ENCODE measurements at regions not wholly inside any gene's neighbourhood (a gene's known extent, or its start where the extent isn't known, plus 50 kb on each side); places are given as distances from the start of the nearest gene placed in this dataset.

DNA sequence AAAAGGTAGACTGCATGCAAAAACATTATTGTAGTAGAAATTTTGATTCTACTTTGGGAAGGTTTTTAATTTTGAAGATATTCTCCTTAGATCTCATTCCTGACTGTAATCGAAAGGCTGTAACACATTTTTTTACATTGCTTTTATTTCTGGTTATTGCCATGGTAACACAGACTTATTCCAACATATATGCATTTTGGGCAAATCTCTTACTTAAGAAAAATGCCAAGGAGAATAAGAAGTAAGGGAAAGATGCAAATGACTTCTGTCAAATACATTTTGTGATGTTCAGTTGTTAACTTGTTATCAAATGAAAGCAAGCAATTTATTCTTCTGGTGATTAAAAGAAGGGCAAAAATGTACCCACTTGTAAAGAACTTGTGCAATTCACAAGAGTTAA is 267.5 kb downstream of the AASDHPPT start:
- TF ChIP-seq, protein P1, sequence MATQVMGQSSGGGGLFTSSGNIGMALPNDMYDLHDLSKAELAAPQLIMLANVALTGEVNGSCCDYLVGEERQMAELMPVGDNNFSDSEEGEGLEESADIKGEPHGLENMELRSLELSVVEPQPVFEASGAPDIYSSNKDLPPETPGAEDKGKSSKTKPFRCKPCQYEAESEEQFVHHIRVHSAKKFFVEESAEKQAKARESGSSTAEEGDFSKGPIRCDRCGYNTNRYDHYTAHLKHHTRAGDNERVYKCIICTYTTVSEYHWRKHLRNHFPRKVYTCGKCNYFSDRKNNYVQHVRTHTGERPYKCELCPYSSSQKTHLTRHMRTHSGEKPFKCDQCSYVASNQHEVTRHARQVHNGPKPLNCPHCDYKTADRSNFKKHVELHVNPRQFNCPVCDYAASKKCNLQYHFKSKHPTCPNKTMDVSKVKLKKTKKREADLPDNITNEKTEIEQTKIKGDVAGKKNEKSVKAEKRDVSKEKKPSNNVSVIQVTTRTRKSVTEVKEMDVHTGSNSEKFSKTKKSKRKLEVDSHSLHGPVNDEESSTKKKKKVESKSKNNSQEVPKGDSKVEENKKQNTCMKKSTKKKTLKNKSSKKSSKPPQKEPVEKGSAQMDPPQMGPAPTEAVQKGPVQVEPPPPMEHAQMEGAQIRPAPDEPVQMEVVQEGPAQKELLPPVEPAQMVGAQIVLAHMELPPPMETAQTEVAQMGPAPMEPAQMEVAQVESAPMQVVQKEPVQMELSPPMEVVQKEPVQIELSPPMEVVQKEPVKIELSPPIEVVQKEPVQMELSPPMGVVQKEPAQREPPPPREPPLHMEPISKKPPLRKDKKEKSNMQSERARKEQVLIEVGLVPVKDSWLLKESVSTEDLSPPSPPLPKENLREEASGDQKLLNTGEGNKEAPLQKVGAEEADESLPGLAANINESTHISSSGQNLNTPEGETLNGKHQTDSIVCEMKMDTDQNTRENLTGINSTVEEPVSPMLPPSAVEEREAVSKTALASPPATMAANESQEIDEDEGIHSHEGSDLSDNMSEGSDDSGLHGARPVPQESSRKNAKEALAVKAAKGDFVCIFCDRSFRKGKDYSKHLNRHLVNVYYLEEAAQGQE (IDR thresholded peaks at IDR 0.05; ENCODE audit: low read depth), result no peak
- TF ChIP-seq, protein P2, sequence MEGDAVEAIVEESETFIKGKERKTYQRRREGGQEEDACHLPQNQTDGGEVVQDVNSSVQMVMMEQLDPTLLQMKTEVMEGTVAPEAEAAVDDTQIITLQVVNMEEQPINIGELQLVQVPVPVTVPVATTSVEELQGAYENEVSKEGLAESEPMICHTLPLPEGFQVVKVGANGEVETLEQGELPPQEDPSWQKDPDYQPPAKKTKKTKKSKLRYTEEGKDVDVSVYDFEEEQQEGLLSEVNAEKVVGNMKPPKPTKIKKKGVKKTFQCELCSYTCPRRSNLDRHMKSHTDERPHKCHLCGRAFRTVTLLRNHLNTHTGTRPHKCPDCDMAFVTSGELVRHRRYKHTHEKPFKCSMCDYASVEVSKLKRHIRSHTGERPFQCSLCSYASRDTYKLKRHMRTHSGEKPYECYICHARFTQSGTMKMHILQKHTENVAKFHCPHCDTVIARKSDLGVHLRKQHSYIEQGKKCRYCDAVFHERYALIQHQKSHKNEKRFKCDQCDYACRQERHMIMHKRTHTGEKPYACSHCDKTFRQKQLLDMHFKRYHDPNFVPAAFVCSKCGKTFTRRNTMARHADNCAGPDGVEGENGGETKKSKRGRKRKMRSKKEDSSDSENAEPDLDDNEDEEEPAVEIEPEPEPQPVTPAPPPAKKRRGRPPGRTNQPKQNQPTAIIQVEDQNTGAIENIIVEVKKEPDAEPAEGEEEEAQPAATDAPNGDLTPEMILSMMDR (IDR thresholded peaks at IDR 0.05 in 2 of 3, conservative IDR thresholded peaks at IDR 0.05 in 1 of 3; ENCODE audit: borderline replicate concordance in 1 of 3, insufficient read depth in 1 of 3, low read depth in 2 of 3, low read length in 2 of 3), result no peak
- TF ChIP-seq POLR2A (IDR thresholded peaks at IDR 0.05; ENCODE audit: borderline replicate concordance, extremely low read depth, insufficient read depth, insufficient read length) (no peak), EZH2 (IDR thresholded peaks at IDR 0.05) (no peak), CEBPB (IDR thresholded peaks at IDR 0.05; ENCODE audit: low read depth) (no peak)
